OCI-LY7 (cell line): ENCODE measurements at regions not wholly inside any gene's neighbourhood (a gene's known extent, or its start where the extent isn't known, plus 50 kb on each side); places are given as distances from the start of the nearest gene placed in this dataset.

Experiments used
- BruUV-seq: library from RNA; stranded (reverse); fragments of 400-500 nt; replicated peaks from 2 replicates; lab custom pipeline; 2021; lab: Mats Ljungman, UMichigan
- CTCF ChIA-PET: fragments of 300-600 bp; sonication (Branson Sonifier 250); formaldehyde crosslinking; loops from one replicate; lab custom pipeline; 2022; ENCODE audit warnings: antibody characterized with exemption; ENCODE audit not compliant: unreplicated experiment; lab: Charles Lee
- POLR2A ChIA-PET: fragments of 300-600 bp; sonication (Branson Sonifier 250); formaldehyde crosslinking; loops from one replicate; lab custom pipeline; 2022; ENCODE audit warnings: antibody characterized with exemption; lab: Charles Lee
- DNase-seq: peaks from one replicate; pipeline ENCODE4 v3.0.0-alpha.2; 2015; ENCODE audit warnings: low spot score
- H2AFZ ChIP-seq: fragments of 200-600 bp; sonication (generic), shearing (Covaris generic); 2 replicates; pipeline ENCODE4 v1.6.1; 2014; ENCODE audit warnings: mild to moderate bottlenecking, antibody characterized with exemption, low read length, moderate library complexity
- H3K27ac ChIP-seq: fragments of 200-600 bp; sonication (generic); 2 replicates; pipeline ENCODE4 v1.5.1; 2014; ENCODE audit warnings: mixed run types, low read depth, mild to moderate bottlenecking, moderate library complexity, low read length, inconsistent platforms; ENCODE audit not compliant: poor library complexity, severe bottlenecking
- H3K36me3 ChIP-seq: fragments of 200-600 bp; sonication (generic); 2 replicates; pipeline ENCODE4 v1.6.1; 2014; ENCODE audit warnings: mild to moderate bottlenecking, antibody characterized with exemption, low read length, moderate library complexity, mixed read lengths; ENCODE audit not compliant: insufficient read depth
- H3K4me1 ChIP-seq: fragments of 200-600 bp; sonication (generic); 2 replicates; pipeline ENCODE4 v1.5.1; 2014; ENCODE audit warnings: mild to moderate bottlenecking, low read length; ENCODE audit not compliant: insufficient read depth, poor library complexity, severe bottlenecking
- H3K4me2 ChIP-seq: fragments of 200-600 bp; sonication (generic); 2 replicates; pipeline ENCODE4 v1.6.1; 2014; ENCODE audit warnings: mild to moderate bottlenecking, low read length
- H3K4me3 ChIP-seq: fragments of 200-600 bp; sonication (generic); 2 replicates; pipeline ENCODE4 v1.5.1; 2014; ENCODE audit warnings: mild to moderate bottlenecking, low read depth, low read length; ENCODE audit not compliant: poor library complexity, severe bottlenecking
- H3K79me2 ChIP-seq: fragments of 200-600 bp; sonication (generic); 2 replicates; pipeline ENCODE4 v1.6.1; 2016; ENCODE audit warnings: low read depth, mild to moderate bottlenecking, low read length, moderate library complexity, mixed read lengths; ENCODE audit not compliant: insufficient read depth
- H3K9me2 ChIP-seq: fragments of 200-600 bp; sonication (generic); 2 replicates; pipeline ENCODE4 v1.6.1; 2016; ENCODE audit warnings: mild to moderate bottlenecking, low read length, mixed read lengths; ENCODE audit not compliant: insufficient read depth
- H3K9me3 ChIP-seq: fragments of 200-600 bp; sonication (generic); 2 replicates; pipeline ENCODE4 v1.6.1; 2014; ENCODE audit warnings: mild to moderate bottlenecking, mixed run types, low read length, mixed read lengths
- H4K20me1 ChIP-seq: fragments of 200-600 bp; sonication (generic); 2 replicates; pipeline ENCODE4 v1.6.1; 2014; ENCODE audit warnings: mild to moderate bottlenecking, antibody characterized with exemption, low read length, moderate library complexity, mixed read lengths; ENCODE audit not compliant: insufficient read depth
- CTCF ChIP-seq: fragments of 200-600 bp; sonication (generic); conservative IDR thresholded peaks from 2 replicates; pipeline ENCODE4 v1.5.1; 2014; ENCODE audit warnings: mild to moderate bottlenecking, antibody characterized with exemption, low read length, moderate library complexity, mixed read lengths
- EZH2phosphoT487 ChIP-seq: fragments of 200-600 bp; sonication (generic); IDR thresholded peaks from 2 replicates; pipeline ENCODE4 v1.6.1; 2018; ENCODE audit warnings: low read depth, borderline replicate concordance, mild to moderate bottlenecking, mixed run types, antibody characterized with exemption, low read length, moderate library complexity, mixed read lengths
- intact Hi-C: fragments of 100-400 bp; cut with micrococcal nuclease; formaldehyde crosslinking; loops from one replicate; pipeline ENCODE4 v1.10.0; 2022; ENCODE audit not compliant: unreplicated experiment

- Histone ChIP-seq H3K9me3 (no peaks in the 10 kb centered on the region), H3K27ac (no peak overlapping the region), H3K4me3 (no peak overlapping the region), H3K4me2 (no peak overlapping the region), H3K79me2 (no peaks in the 10 kb centered on the region), H2AFZ (no peak overlapping the region), H3K9me2 (no peaks in the 10 kb centered on the region; the same call in 1 of the 2 replicates), H4K20me1 (no peaks in the 10 kb centered on the region), H3K4me1 (no peaks in the 10 kb centered on the region), H3K36me3 (no peaks in the 10 kb centered on the region)
- DNase-seq = no peak
- BruUV-seq = no TSS peak
- CTCF ChIA-PET = no interaction called here
- intact Hi-C loops = no loop called here
- POLR2A ChIA-PET = interaction anchor here (0.6 to 0.7 kb wide), 2 partner anchors 222 to 571 kb away, joined by 3 to 4 read pairs; no protein-coding TSS in a partner anchor
- no peak for TF ChIP-seq EZH2phosphoT487
- no peak for TF ChIP-seq CTCF
These were observed 75.4 kb upstream of the SVIL start for GRCh38 chr10:29710128-29710527.

- ChIA-PET CTCF (no interaction called here), POLR2A (no interaction called here)
- no peaks in the 10 kb centered on the region; the same call in 1 of the 2 replicates for H3K9me2 ChIP-seq
- H3K27ac ChIP-seq = no peak overlapping the region
- no peak overlapping the region for H2AFZ ChIP-seq
- H3K36me3 ChIP-seq = no peaks in the 10 kb centered on the region
- TF ChIP-seq EZH2phosphoT487 = no peak
- TF ChIP-seq CTCF = no peak
- no peaks in the 10 kb centered on the region for H4K20me1 ChIP-seq
- no peaks in the 10 kb centered on the region for H3K4me1 ChIP-seq
- no peaks in the 10 kb centered on the region for H3K9me3 ChIP-seq
- no peak overlapping the region for H3K4me3 ChIP-seq
- BruUV-seq = no TSS peak
- H3K79me2 ChIP-seq = no peaks in the 10 kb centered on the region
- intact Hi-C loops = no loop called here
- no peak overlapping the region for H3K4me2 ChIP-seq
- no peak for DNase-seq
These were observed 74.8 kb upstream of the SVIL start for GRCh38 chr10:29709484-29710002.

GRCh38 chr10:29703271-29703670, 68.5 kb upstream of the SVIL start:
- Histone ChIP-seq H3K27ac (no peak overlapping the region), H3K9me2 (no peaks in the 10 kb centered on the region), H2AFZ (0 out of 2 replicates have a peak overlapping the region, but pooled peaks have one; percentile 46), H4K20me1 (no peaks in the 10 kb centered on the region), H3K4me2 (no peak overlapping the region), H3K36me3 (no peaks in the 10 kb centered on the region), H3K4me1 (no peaks in the 10 kb centered on the region), H3K9me3 (no peaks in the 10 kb centered on the region), H3K79me2 (no peaks in the 10 kb centered on the region), H3K4me3 (no peak overlapping the region)
- BruUV-seq = no TSS peak
- no peak for TF ChIP-seq CTCF
- TF ChIP-seq EZH2phosphoT487 = no peak
- no peak for DNase-seq
- ChIA-PET CTCF (no interaction called here), POLR2A (no interaction called here)
- intact Hi-C loops = no loop called here
